GM12878 (cell line): ENCODE measurements at regions not wholly inside any gene's neighbourhood (a gene's known extent, or its start where the extent isn't known, plus 50 kb on each side); places are given as distances from the start of the nearest gene placed in this dataset.

ENCODE experiments used
- ATAC-seq: fragments of 200-7000 bp; cut with Tn5 transposase; 3 replicates; pipeline ENCODE4 v1.9.1; 2020; ENCODE audit warnings: mild to moderate bottlenecking, moderate library complexity
- BruUV-seq: library from RNA; stranded (reverse); fragments of 400-500 nt; replicated peaks from 2 replicates; lab custom pipeline; 2021; lab: Mats Ljungman, UMichigan
- CTCF ChIA-PET: fragments of 300-600 bp; sonication (Branson Sonifier 250); formaldehyde crosslinking; extraction: SDS; loops from one replicate; lab custom pipeline; 2021; ENCODE audit warnings: inconsistent platforms; lab: Yijun Ruan, JAX
- POLR2A ChIA-PET: fragments of 350-600 bp; formaldehyde crosslinking; extraction: SDS; loops from one replicate; lab custom pipeline; 2021; ENCODE audit warnings: inconsistent platforms; lab: Charles Lee
- RAD21 ChIA-PET: fragments of 300-600 bp; sonication (Branson Sonifier 250); formaldehyde crosslinking; loops from one replicate; lab custom pipeline; 2023; ENCODE audit warnings: antibody characterized with exemption; ENCODE audit not compliant: unreplicated experiment; lab: Charles Lee
- SMC1A ChIA-PET: fragments of 300-600 bp; sonication (Branson Sonifier 250); formaldehyde crosslinking; loops from one replicate; lab custom pipeline; 2023; ENCODE audit not compliant: unreplicated experiment, uncharacterized antibody; lab: Charles Lee
- DNase-seq: peaks from one replicate; pipeline ENCODE4 v3.0.0-alpha.2; 2011; ENCODE audit warnings: low read depth, low spot score
- FAIRE-seq: peaks from 3 replicates; lab custom pipeline; 2011; peaks lifted over from hg19 to GRCh38; lab: Jason Lieb, UNC
- H2AFZ ChIP-seq: 2 replicates; pipeline ENCODE4 v1.6.0; 2011; ENCODE audit warnings: low read depth, low read length, control low read depth; ENCODE audit not compliant: control insufficient read depth
- H3K27ac ChIP-seq: 2 replicates; pipeline ENCODE4 v1.5.1; 2011; ENCODE audit warnings: control low read depth; ENCODE audit not compliant: control insufficient read depth, insufficient read depth
- H3K27me3 ChIP-seq, 2 experiments: replicated peaks in 1 of 2; 2 replicates each; pipeline versions ENCODE4 v1.6.0 to v1.6.1; 2011; ENCODE audit warnings: low read length in 1 of 2; ENCODE audit not compliant: control insufficient read depth in 2 of 2, insufficient read depth in 2 of 2
- H3K36me3 ChIP-seq, 2 experiments: 2 replicates each; pipeline ENCODE4 v1.5.1; 2011; ENCODE audit warnings: low read length in 1 of 2; ENCODE audit not compliant: control insufficient read depth in 2 of 2, insufficient read depth in 2 of 2
- H3K4me1 ChIP-seq: 2 replicates; pipeline ENCODE4 v1.6.1; 2011; ENCODE audit warnings: mild to moderate bottlenecking, low read length, moderate library complexity, mixed read lengths; ENCODE audit not compliant: control insufficient read depth, insufficient read depth
- H3K4me2 ChIP-seq: 2 replicates; pipeline ENCODE4 v1.6.0; 2011; ENCODE audit warnings: control low read depth; ENCODE audit not compliant: control insufficient read depth, insufficient read depth
- H3K4me3 ChIP-seq: fragments of 200-600 bp; sonication (generic); 2 replicates; pipeline ENCODE4 v1.5.1; 2016
- H3K79me2 ChIP-seq: 2 replicates; pipeline ENCODE4 v1.6.0; 2011; ENCODE audit warnings: low read length; ENCODE audit not compliant: control insufficient read depth, insufficient read depth
- H3K9ac ChIP-seq: 2 replicates; pipeline ENCODE4 v1.8.0; 2011; ENCODE audit warnings: low read length, control low read depth, mixed read lengths; ENCODE audit not compliant: control insufficient read depth, insufficient read depth
- H3K9me3 ChIP-seq: replicated peaks from 3 replicates; pipeline ENCODE4 v1.5.1; 2011; ENCODE audit warnings: mild to moderate bottlenecking, low read length; ENCODE audit not compliant: control insufficient read depth, insufficient read depth
- H4K20me1 ChIP-seq: 2 replicates; pipeline ENCODE4 v1.6.0; 2011; ENCODE audit not compliant: control insufficient read depth, insufficient read depth
- CUX1 ChIP-seq: IDR thresholded peaks from 2 replicates; pipeline ENCODE4 v1.6.1; 2012; ENCODE audit warnings: improper control_type of control experiment, low read depth, low read length; ENCODE audit not compliant: insufficient replicate concordance
- LARP7 ChIP-seq: fragments of 450-650 bp; IDR thresholded peaks from 2 replicates; pipeline ENCODE4 v1.6.1; 2017; ENCODE audit warnings: mild to moderate bottlenecking
- POLR2A ChIP-seq: IDR thresholded peaks from 2 replicates; pipeline ENCODE4 v1.6.1; 2011; ENCODE audit warnings: low read depth, mild to moderate bottlenecking, low read length
- REST ChIP-seq: IDR thresholded peaks from 2 replicates; pipeline ENCODE4 v1.6.1; 2012; ENCODE audit warnings: mild to moderate bottlenecking, low read depth, low read length
- ZNF687 ChIP-seq: fragments of 450-650 bp; IDR thresholded peaks from 2 replicates; pipeline ENCODE4 v1.6.1; 2017; ENCODE audit warnings: mild to moderate bottlenecking, moderate library complexity
- WGBS: methylation state at CpG from one replicate; pipeline ENCODE4 v1.1.6; 2016; ENCODE audit warnings: low lambda C conversion rate; ENCODE audit not compliant: insufficient replicate concordance, insufficient coverage; ENCODE audit errors: missing lambda C conversion rate; 5-methylcytosine and 5-hydroxymethylcytosine counted together
- in situ Hi-C: fragments of 300-500 bp; cut with MboI; formaldehyde crosslinking; loops from 9 replicates; pipeline ENCODE4 v1.14.3; 2018; ENCODE audit warnings: mixed read lengths
- intact Hi-C: fragments of 100-400 bp; cut with micrococcal nuclease; formaldehyde crosslinking; loops from one replicate; pipeline ENCODE4 v1.14.2; 2022; ENCODE audit not compliant: unreplicated experiment

GRCh38 chr18:1017227-1018058 is 112.8 kb downstream of the ADCYAP1 start:
- H3K4me2 ChIP-seq = no peak overlapping the region
- no peaks in the 10 kb centered on the region for H3K27me3 ChIP-seq
- intact Hi-C loops (no loop called here), in situ Hi-C loops (no loop called here)
- no peaks in the 10 kb centered on the region for H3K79me2 ChIP-seq
- 9% methylated on average over 8 of the region's 8 CpGs for WGBS
- H2AFZ ChIP-seq = no peak overlapping the region
- no peaks in the 10 kb centered on the region for H3K36me3 ChIP-seq
- TF ChIP-seq ZNF687 (no peak), REST (no peak), CUX1 (no peak), POLR2A (no peak), LARP7 (no peak)
- CTCF ChIA-PET = no interaction called here
- H3K9ac ChIP-seq = no peak overlapping the region
- no peak for ATAC-seq
- SMC1A ChIA-PET = no interaction called here
- FAIRE-seq = no peak
- no TSS peak for BruUV-seq
- H3K4me3 ChIP-seq = no peak overlapping the region
- DNase-seq = no peak
- POLR2A ChIA-PET = no interaction called here
- H3K4me1 ChIP-seq = no peaks in the 10 kb centered on the region
- H3K27ac ChIP-seq = no peak overlapping the region
- no peaks in the 10 kb centered on the region for H4K20me1 ChIP-seq
- RAD21 ChIA-PET = no interaction called here
- H3K9me3 ChIP-seq = no peaks in the 10 kb centered on the region
